ENCODE measurements at regions not wholly inside any gene's neighbourhood (a gene's known extent, or its start where the extent isn't known, plus 50 kb on each side); places are given as distances from the start of the nearest gene placed in this dataset.
"Not testable (repeated sequence)": the region's sequence is repeated elsewhere in the genome, so short reads cannot be mapped to it uniquely, and the experiment has no call there.

- DNase-seq, result no peak
Measured at GRCh38 chr18:59799383-59800015, 100.3 kb upstream of the PMAIP1 start.

GRCh38 chr18:59795882-59796281, 98.7 kb upstream of the CCBE1 start:
- DNase-seq, result no peak

- DNase-seq, result no peak
Measured at GRCh38 chr18:59792353-59792752, 95.1 kb upstream of the CCBE1 start.

- DNase-seq, result not testable (repeated sequence)
Measured at GRCh38 chr18:59790346-59790936, 93.2 kb upstream of the CCBE1 start.

- DNase-seq, result no peak
Measured at GRCh38 chr18:59788791-59789106, 91.5 kb upstream of the CCBE1 start.

GRCh38 chr18:59787998-59788790, 91.0 kb upstream of the CCBE1 start:
- DNase-seq, result no peak

- no peak for DNase-seq
Measured at GRCh38 chr18:59784694-59785093, 87.5 kb upstream of the CCBE1 start.

- DNase-seq, result peak; percentile 28
Measured at GRCh38 chr18:59783138-59783537, 85.9 kb upstream of the CCBE1 start.

- DNase-seq, result no peak
Measured at GRCh38 chr18:59779979-59780378, 82.8 kb upstream of the CCBE1 start.

GRCh38 chr18:59778434-59778833, 81.2 kb upstream of the CCBE1 start:
- DNase-seq, result no peak

- DNase-seq, result no peak
Measured at GRCh38 chr18:59777636-59778035, 80.4 kb upstream of the CCBE1 start.

- no peak for DNase-seq
Measured at GRCh38 chr18:59769129-59769865, 72.1 kb upstream of the CCBE1 start.

GRCh38 chr18:59768409-59768808, 71.2 kb upstream of the CCBE1 start:
- DNase-seq, result no peak

GRCh38 chr18:59767732-59768131, 70.5 kb upstream of the CCBE1 start:
- no peak for DNase-seq

GRCh38 chr18:59765343-59765742, 68.1 kb upstream of the CCBE1 start:
- no peak for DNase-seq

GRCh38 chr18:59764281-59764680, 67.1 kb upstream of the CCBE1 start:
- no peak for DNase-seq

GRCh38 chr18:59763541-59764136, 66.4 kb upstream of the CCBE1 start:
- DNase-seq, result no peak

- no peak for DNase-seq
Measured at GRCh38 chr18:59760619-59761600, 63.7 kb upstream of the CCBE1 start.

GRCh38 chr18:59760212-59760611, 63.0 kb upstream of the CCBE1 start:
- no peak for DNase-seq

GRCh38 chr18:59758837-59759236, 61.6 kb upstream of the CCBE1 start:
- DNase-seq, result no peak

GRCh38 chr18:59758106-59758505, 60.9 kb upstream of the CCBE1 start:
- DNase-seq, result no peak

GRCh38 chr18:59752666-59753065, 55.4 kb upstream of the CCBE1 start:
- no peak for DNase-seq

Data from CD4-positive, alpha-beta T cell treated with Interleukin-4 for 4 hours (primary cell).